Stomach (tissue), 4 donors: ENCODE measurements at regions not wholly inside any gene's neighbourhood (a gene's known extent, or its start where the extent isn't known, plus 50 kb on each side); places are given as distances from the start of the nearest gene placed in this dataset.

ENCODE experiments used
- CTCF ChIP-seq, 7 experiments: fragments of 450-650 bp in 4 of 7; fragments of 200-600 bp in 3 of 7; sonication (generic) in 3 of 7; IDR thresholded peaks; one replicate each; pipeline ENCODE4 v1.5.1; 2016 to 2019; ENCODE audit warnings: antibody characterized with exemption in 7 of 7, control low read depth in 2 of 7, mild to moderate bottlenecking in 1 of 7
- EP300 ChIP-seq: sonication (generic); formaldehyde crosslinking; IDR thresholded peaks from one replicate; pipeline ENCODE4 v1.6.1; 2017; ENCODE audit warnings: antibody characterized with exemption
- POLR2A ChIP-seq, 4 donors: fragments of 450-650 bp; IDR thresholded peaks; one replicate each; pipeline ENCODE4 v1.6.1; 2016; ENCODE audit warnings: antibody characterized with exemption in 4 of 4, control low read depth in 2 of 4, mild to moderate bottlenecking in 1 of 4, moderate library complexity in 1 of 4
- POLR2AphosphoS5 ChIP-seq, 3 donors: sonication (generic); formaldehyde crosslinking; IDR thresholded peaks; one replicate each; pipeline ENCODE4 v1.6.1; 2016; ENCODE audit warnings: antibody characterized with exemption in 3 of 3

GRCh38 chr12:86550218-86551145 lies 294.3 kb upstream of the MGAT4C start:
- TF ChIP-seq CTCF (IDR thresholded peaks at IDR 0.05), result no peak
- TF ChIP-seq POLR2A (IDR thresholded peaks at IDR 0.05), result no peak
- TF ChIP-seq EP300, result no peak
- no peak for TF ChIP-seq POLR2AphosphoS5 (IDR thresholded peaks at IDR 0.05)
